GM20000 (cell line): ENCODE measurements at regions not wholly inside any gene's neighbourhood (a gene's known extent, or its start where the extent isn't known, plus 50 kb on each side); places are given as distances from the start of the nearest gene placed in this dataset.

ENCODE experiments used
- DNase-seq: peaks from one replicate; pipeline ENCODE4 v3.0.0; 2012; ENCODE audit warnings: low spot score
- TF ChIP-seq, protein P1 (sequence below): IDR thresholded peaks from 2 replicates; pipeline ENCODE4 v1.5.1; 2012; ENCODE audit warnings: mild to moderate bottlenecking, control low read depth; ENCODE audit errors: extremely low read depth, missing control alignments

DNA sequence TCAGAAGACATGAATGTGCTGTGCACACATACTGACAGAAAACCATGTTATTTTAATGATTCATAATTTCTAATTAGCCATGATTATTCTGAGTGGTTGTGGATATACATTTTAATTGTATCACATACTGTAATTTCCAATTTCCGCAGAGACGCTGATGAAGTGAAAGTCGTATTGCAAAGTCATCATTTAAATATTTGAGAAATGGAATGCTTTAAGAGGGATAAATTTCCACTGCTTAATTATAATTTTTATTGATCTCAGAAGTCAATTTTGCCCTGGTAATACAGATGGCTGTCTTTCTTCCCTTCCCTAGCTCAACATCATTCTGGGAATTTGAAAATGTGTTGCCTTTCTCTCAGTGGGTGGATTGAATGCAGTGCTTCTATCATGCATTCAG lies 819.3 kb downstream of the ROBO2 start:
- DNase-seq = no peak

DNA sequence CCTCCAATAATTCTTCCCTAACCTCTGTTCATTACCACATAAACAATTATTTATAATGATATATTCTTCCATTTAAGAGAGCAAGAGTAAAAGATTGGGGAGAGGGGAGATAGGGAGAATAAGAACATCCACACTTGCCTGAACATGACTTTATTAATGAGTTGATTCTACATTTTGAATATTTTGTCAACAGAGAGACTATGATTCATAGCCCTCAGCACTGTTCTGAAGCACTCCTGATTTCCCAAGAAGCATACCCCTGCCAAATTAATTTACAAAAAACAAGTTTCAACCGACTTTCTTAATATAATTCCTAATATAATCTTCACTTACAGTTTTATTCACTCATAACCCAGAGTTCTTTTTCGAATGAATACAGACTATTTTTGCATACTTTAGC lies 828.8 kb downstream of the ROBO2 start:
- no peak for DNase-seq
- TF ChIP-seq, protein P1, sequence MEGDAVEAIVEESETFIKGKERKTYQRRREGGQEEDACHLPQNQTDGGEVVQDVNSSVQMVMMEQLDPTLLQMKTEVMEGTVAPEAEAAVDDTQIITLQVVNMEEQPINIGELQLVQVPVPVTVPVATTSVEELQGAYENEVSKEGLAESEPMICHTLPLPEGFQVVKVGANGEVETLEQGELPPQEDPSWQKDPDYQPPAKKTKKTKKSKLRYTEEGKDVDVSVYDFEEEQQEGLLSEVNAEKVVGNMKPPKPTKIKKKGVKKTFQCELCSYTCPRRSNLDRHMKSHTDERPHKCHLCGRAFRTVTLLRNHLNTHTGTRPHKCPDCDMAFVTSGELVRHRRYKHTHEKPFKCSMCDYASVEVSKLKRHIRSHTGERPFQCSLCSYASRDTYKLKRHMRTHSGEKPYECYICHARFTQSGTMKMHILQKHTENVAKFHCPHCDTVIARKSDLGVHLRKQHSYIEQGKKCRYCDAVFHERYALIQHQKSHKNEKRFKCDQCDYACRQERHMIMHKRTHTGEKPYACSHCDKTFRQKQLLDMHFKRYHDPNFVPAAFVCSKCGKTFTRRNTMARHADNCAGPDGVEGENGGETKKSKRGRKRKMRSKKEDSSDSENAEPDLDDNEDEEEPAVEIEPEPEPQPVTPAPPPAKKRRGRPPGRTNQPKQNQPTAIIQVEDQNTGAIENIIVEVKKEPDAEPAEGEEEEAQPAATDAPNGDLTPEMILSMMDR = no peak

More for the DNA sequence above, 819.3 kb downstream of the ROBO2 start:
- TF ChIP-seq, protein P1 = no peak

DNA sequence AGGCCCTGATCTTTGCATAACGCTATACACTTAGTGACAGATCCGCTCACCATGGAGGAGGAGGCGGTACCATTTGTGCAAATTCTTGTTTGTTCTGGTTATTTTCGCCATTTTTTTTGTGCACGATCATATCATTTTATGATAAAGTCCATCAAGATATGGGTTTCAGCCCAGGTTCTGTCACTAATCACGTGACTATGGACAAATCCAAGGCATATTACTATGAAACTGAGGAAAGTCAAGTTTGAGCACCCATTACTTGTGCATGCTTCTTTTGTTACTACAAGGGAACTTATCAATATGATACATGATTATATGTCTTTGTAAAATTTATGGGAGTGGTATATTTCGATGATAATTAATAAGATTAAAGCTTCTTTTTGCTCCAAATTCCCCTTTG lies 829.5 kb downstream of the ROBO2 start:
- no peak for DNase-seq
- TF ChIP-seq, protein P1 = no peak

DNA sequence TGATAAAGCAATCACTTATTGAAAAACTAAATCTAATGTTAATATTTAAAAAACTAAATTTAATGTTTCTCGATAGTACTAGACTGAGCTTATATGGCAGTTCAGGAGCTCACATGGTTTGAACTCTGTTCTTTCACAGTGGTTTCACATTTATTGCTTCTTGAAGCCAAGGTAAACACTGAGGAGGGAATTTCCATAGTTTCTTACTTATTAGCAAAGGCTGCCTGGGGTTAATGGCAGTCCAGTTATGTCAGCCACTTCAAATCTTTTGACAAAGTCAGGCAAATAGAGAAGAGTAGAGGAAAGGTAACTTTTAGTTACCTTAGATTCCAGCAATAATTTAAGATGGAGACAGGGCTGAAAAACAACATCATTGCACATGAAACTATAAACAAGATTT lies 831.5 kb downstream of the ROBO2 start:
- TF ChIP-seq, protein P1 = no peak
- DNase-seq = no peak

DNA sequence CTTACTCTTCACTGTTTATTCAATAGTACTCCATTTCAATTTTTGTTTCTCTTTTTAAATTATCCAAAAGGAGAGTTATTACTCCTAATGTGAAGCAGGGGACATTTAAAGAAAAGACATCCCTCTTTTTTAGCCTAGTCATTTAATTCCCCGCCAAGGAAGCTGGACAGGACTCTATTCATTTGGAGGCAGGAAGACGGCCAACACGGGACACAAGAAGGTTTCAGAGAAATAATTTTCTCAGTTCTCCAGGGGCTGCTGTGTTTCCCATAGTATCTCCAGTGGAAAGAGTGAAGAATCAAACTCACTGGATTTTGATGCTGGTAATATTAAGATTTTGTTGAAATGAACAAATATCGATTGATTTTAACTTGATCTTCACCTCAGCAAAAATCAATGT lies 833.7 kb downstream of the ROBO2 start:
- DNase-seq = no peak
- TF ChIP-seq, protein P1 = no peak

DNA sequence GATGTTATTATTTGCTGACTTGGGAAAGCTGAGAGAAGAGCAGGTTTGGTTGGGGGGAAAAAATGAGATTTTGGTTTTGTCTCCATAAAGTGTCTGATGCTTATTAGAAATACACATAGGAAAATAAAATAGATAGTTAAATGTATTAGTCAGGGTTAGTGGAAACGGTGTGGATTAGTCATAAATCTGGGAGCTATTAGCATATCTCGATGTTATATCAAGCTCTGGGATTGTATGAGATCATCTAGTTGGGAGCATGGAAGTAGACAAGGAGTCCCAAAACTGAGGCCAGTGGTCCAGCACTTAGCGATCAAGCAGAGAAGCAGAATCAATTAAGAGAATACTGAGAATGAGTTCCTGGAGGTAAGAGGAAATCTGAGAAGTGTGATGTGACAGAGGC lies 845.5 kb downstream of the ROBO2 start:
- no peak for DNase-seq
- TF ChIP-seq, protein P1 = no peak

DNA sequence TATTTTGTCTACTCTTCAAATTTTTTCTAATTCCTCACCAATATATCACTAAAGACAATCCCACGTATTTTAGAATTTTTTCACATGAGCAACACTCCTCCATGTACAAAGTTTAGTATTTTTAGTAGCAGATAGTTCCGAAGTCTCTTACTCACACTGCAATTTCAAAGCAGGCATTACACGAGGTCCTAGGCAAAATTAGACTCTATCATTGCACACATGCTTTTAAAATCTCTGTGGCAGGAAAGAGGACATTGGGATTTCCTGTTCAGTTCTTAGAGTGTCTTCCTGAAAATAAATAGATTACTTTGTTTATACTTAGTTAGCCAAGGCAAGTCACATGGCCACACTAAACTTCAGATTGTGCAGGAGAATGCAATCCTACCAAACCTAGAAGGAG lies 847.7 kb downstream of the ROBO2 start:
- no peak for DNase-seq
- TF ChIP-seq, protein P1 = no peak

DNA sequence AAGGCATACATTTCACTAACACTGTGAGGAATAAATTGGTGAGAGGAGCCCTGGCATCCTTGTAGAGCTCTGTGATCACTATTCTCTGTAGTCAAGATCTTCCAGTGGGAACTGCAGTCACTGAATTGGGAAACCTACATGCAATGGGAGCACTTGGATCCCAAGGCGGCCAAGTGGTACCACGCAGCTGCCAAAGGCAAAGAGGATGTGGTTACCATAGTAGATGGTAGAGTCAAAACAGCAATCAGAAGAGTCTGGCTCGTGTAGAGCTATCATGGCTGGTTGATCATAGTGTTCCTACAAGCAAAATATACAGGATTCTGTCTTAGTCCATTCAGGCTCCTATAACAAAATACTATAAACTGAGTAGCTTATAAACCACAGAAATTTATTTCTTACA lies 849.7 kb downstream of the ROBO2 start:
- TF ChIP-seq, protein P1 = no peak
- no peak for DNase-seq
